ENCODE measurements at regions not wholly inside any gene's neighbourhood (a gene's known extent, or its start where the extent isn't known, plus 50 kb on each side); places are given as distances from the start of the nearest gene placed in this dataset.

- TF ChIP-seq, protein P1, sequence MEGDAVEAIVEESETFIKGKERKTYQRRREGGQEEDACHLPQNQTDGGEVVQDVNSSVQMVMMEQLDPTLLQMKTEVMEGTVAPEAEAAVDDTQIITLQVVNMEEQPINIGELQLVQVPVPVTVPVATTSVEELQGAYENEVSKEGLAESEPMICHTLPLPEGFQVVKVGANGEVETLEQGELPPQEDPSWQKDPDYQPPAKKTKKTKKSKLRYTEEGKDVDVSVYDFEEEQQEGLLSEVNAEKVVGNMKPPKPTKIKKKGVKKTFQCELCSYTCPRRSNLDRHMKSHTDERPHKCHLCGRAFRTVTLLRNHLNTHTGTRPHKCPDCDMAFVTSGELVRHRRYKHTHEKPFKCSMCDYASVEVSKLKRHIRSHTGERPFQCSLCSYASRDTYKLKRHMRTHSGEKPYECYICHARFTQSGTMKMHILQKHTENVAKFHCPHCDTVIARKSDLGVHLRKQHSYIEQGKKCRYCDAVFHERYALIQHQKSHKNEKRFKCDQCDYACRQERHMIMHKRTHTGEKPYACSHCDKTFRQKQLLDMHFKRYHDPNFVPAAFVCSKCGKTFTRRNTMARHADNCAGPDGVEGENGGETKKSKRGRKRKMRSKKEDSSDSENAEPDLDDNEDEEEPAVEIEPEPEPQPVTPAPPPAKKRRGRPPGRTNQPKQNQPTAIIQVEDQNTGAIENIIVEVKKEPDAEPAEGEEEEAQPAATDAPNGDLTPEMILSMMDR (IDR thresholded peaks at IDR 0.05; ENCODE audit: low read length) = no peak
- no peak for TF ChIP-seq EZH2 (IDR thresholded peaks at IDR 0.05; ENCODE audit: borderline replicate concordance, low read length)
Measured at GRCh38 chr15:39503526-39503925, 77.4 kb upstream of the THBS1 start.
